ENCODE measurements at regions not wholly inside any gene's neighbourhood (a gene's known extent, or its start where the extent isn't known, plus 50 kb on each side); places are given as distances from the start of the nearest gene placed in this dataset.

DNA sequence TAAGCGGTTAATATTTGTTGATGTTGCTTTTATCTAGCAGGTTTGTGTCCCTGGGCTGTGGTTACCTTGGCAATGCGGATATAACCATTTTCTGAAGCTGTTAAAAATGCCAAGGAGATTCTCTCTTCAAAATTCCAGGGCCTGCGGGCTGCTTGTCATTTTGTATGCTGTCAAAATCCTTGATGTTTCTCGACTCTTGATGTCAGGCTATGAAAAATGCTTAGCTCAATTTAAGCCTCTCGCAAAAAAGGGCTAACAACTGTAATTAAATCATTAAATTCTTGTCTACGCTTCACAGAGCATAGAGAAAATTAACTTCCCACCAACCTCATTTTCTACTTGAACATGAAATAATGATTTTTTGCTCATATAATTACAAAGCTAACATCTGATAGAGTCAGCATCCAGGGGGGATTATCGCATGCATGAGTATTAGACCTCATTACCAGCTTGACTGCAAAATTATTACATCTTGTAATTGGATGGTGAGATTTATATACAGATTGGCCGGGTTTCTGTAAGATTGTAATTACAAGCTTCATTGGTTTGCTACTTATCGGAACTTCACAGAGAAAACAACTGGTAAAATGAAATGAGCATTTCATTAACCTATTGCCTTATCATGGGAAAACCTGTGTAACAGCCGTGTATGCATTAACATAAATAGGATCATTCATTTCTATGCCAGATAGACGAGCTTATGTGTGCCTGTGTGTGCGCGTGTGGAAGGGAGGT, 83.1 kb upstream of the IRX1 start:
- no peak overlapping the region for H3K4me3 ChIP-seq (ENCODE audit: low read depth, low read length)
- DNase-seq (ENCODE audit: low read depth): no peak
- TF ChIP-seq, protein P1, sequence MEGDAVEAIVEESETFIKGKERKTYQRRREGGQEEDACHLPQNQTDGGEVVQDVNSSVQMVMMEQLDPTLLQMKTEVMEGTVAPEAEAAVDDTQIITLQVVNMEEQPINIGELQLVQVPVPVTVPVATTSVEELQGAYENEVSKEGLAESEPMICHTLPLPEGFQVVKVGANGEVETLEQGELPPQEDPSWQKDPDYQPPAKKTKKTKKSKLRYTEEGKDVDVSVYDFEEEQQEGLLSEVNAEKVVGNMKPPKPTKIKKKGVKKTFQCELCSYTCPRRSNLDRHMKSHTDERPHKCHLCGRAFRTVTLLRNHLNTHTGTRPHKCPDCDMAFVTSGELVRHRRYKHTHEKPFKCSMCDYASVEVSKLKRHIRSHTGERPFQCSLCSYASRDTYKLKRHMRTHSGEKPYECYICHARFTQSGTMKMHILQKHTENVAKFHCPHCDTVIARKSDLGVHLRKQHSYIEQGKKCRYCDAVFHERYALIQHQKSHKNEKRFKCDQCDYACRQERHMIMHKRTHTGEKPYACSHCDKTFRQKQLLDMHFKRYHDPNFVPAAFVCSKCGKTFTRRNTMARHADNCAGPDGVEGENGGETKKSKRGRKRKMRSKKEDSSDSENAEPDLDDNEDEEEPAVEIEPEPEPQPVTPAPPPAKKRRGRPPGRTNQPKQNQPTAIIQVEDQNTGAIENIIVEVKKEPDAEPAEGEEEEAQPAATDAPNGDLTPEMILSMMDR (conservative IDR thresholded peaks at IDR 0.05; ENCODE audit: low read depth, low read length): no peak

DNA sequence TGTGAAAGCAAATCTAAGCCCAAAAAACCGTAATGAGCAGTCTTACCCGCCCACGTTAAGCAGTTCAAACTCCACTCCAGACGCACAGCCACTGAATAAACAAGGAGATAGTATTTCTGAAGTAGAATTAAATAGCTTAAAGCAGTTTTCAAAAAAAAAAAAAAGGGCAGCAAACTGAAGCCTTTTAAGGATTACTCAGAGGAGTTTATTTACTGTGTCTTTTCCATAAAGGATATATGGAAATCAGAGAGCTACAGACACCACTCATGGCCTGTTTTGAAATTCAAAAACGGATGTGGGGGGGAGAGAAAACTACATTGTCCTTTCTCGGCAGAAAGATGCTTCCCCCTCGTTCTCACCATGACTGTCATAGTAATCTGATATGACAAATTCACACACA, 83.7 kb upstream of the IRX1 start:
- TF ChIP-seq, protein P1 (conservative IDR thresholded peaks at IDR 0.05; ENCODE audit: low read depth, low read length): no peak
- no peak for DNase-seq (ENCODE audit: low read depth)
- H3K4me3 ChIP-seq (ENCODE audit: low read depth, low read length): no peak overlapping the region

DNA sequence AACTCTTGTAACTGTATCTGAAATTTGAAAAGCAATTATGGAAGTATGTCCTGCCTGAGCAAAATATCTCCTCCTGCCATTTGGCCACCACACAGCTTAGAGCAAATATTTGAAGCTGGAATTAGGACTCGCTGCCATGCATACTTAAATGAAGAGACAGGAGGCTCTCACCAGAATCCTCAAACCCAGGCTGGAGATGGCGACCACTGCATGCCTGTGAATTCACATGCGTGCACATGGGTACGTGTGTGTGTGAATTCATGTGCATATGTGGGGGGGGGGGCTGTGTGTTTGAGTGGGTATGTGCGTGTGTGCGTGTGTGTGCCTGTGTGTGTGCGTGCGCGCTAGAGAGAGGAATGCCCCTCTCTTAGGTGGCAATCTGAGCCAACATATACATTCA, 84.1 kb upstream of the IRX1 start:
- H3K4me3 ChIP-seq (ENCODE audit: low read depth, low read length): no peak overlapping the region
- TF ChIP-seq, protein P1 (conservative IDR thresholded peaks at IDR 0.05; ENCODE audit: low read depth, low read length): no peak

DNA sequence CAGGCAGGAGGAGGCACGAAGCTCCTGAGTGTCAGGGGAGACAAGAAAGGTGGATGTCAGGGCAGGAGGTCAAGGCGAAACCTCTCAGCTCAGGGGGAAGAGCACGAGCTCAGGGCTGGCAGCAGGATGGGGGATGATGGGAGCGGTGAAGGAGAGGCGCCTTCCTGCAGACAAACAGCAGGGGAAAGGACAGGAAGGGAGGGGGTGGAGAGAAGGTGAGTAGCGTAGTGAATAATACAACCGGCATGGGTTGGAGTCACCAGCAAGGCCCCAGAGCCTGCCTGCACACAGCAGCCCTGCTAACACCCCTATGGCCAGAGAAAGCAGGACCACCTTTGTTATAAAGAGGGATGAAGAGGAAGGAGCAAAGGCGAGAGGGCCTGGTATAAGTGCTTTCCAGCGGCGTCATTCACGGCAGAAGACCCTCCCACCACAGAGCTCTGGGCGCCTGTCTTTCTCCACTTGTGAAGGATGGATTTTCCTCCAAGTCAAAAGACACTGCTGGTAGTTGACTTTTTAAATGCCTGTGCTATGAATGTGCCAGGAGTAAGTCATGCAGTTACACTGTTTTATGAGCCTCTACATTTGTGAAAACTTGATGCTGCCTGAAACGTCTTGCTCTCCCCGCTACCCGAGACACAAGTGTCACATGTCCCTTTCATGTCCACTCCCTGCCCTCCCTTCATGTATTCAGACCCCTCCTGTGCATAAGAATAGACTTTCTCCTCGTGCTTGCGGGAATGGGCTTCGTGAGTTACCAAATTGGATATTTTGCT, 84.8 kb upstream of the IRX1 start:
- H3K4me3 ChIP-seq (ENCODE audit: low read depth, low read length): no peak overlapping the region
- TF ChIP-seq, protein P1 (conservative IDR thresholded peaks at IDR 0.05; ENCODE audit: low read depth, low read length): no peak
- DNase-seq (ENCODE audit: low read depth): no peak

More for the DNA sequence above, 84.1 kb upstream of the IRX1 start:
- DNase-seq (ENCODE audit: low read depth): no peak

DNA sequence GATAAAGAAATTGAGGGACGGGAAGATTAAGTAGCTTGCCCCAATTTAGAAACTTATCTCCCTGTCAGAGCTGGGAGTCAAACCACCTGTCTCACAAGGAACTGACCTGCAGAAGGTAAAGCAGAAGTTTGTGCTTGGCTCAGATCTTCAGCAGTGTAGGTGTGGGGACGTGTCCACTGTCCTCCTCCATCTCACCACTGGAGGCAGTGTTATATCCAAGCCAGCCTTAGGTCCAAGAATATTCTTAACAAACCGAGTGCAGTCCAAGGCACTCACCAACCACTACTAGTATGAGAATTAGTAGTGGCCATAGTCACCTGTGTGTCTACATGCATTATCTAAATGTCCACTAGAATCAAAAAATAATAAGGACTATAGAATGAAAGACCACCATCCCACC, 86.3 kb upstream of the IRX1 start:
- no peak overlapping the region for H3K4me3 ChIP-seq (ENCODE audit: low read depth, low read length)
- no peak for DNase-seq (ENCODE audit: low read depth)
- TF ChIP-seq, protein P1 (conservative IDR thresholded peaks at IDR 0.05; ENCODE audit: low read depth, low read length): no peak

DNA sequence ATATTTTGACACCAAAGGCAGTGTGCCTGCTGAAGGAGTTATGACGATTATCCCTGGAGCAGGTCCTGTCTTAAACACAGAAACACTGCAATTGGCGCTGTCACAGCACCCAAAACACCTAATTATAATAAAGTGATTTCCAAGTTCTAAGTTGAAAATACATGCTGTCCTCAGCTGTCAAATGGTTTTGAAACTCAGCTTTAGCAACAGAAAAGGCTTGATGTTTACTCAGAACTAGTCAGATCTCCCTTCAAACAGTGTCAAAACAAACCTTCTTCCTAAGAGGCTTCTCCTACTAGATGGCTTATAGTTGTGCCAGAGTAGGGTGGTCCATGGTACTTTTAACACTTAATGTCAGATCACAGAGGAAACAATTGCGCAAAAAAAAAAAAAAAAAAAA, 87.2 kb upstream of the IRX1 start:
- TF ChIP-seq, protein P1 (conservative IDR thresholded peaks at IDR 0.05; ENCODE audit: low read depth, low read length): no peak
- DNase-seq (ENCODE audit: low read depth): no peak
- H3K4me3 ChIP-seq (ENCODE audit: low read depth, low read length): no peak overlapping the region
